SHP77 (cell line): ENCODE measurements at regions not wholly inside any gene's neighbourhood (a gene's known extent, or its start where the extent isn't known, plus 50 kb on each side); places are given as distances from the start of the nearest gene placed in this dataset.

Experiments
- DNase-seq, 2 experiments: peaks; one replicate each; lab custom pipeline; 2025; lab: John Stamatoyannopoulos, UW

- no peak for DNase-seq
These were observed 354.9 kb upstream of the SALL3 start for GRCh38 chr18:78624646-78625279.

- DNase-seq: no peak
These were observed 353.8 kb upstream of the SALL3 start for GRCh38 chr18:78625847-78626246.

DNA sequence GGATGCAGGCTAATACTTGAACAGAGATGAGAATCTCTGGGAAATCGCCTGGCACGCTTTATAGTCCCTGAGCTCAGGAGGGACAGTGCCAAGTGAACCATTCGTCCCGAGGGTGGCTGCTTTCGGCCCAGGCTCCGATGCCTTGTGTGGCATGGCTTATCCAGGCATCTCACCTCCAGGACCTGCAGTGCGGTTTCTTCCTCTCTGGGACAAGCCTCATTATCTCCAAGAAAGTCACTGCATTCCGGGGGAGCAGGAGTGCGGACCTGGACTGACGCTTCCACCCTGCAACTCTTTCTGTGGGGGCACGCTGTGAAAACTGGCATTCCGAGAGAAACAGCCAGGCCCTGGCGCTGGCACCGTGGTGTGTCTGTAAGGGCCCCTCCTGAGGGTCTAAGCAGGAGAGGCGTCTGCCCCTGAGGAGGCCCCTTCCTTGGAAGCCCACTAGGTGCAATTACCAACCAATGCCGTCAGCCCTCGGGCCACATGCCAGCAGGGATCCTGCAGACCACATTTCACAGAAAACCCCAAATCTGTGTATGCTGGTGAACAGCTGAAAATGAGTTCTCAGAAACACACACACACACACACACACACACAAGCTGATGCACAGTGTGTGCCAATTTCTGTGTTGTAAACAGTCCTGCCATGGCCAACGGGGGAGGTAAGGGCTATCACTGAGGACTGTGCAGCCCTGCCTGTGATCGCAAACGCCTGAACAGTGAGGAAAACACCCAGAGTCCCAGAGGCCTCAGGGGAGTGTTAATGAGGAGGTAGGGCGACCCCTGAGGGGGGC is 351.9 kb upstream of the SALL3 start:
- no peak for DNase-seq

DNA sequence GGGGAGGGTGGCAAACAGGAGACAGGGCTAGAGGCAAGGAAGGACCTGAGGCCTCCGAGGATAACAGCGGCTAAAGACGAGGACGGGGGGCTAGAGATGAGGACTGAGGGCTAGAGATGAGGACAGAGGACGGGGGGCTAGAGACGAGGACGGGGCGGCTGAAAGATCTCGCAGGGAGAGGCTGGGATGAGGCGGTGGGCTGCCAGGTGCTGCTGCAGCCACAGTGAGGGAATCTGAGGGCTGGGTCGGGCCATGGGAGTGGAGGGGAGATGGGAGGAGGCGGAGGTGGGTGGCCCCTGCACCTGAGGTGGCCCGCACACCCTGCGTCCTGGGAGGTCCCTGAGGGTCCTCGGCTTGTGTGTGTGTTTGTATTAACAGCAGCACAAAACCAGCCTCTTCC is 350.2 kb upstream of the SALL3 start:
- no peak for DNase-seq

DNA sequence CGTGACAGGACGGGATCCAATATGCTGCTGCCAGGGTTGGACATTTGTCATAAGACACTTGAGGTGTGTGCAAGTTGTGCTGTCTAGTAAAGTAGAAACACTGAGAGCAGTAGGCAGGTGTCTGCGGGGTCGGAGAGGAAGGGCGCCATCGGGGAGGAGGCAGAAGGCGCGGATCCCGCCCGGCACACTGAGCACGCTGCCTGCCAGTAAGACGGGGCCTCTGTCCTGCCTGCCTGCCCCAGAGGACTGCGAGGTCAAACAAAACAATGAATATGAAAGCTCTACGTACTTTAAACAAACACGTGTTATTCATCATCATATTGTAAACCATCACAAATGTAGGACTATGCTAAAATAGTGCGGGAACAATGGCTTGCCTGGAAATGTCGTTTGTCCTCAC is 349.3 kb upstream of the SALL3 start:
- DNase-seq: no peak

GRCh38 chr18:78630981-78631510 is 348.6 kb upstream of the SALL3 start:
- no peak for DNase-seq

- DNase-seq: no peak
These were observed 347.5 kb upstream of the SALL3 start for GRCh38 chr18:78632111-78632541.

GRCh38 chr18:78634061-78634696 is 345.4 kb upstream of the SALL3 start:
- no peak for DNase-seq

DNA sequence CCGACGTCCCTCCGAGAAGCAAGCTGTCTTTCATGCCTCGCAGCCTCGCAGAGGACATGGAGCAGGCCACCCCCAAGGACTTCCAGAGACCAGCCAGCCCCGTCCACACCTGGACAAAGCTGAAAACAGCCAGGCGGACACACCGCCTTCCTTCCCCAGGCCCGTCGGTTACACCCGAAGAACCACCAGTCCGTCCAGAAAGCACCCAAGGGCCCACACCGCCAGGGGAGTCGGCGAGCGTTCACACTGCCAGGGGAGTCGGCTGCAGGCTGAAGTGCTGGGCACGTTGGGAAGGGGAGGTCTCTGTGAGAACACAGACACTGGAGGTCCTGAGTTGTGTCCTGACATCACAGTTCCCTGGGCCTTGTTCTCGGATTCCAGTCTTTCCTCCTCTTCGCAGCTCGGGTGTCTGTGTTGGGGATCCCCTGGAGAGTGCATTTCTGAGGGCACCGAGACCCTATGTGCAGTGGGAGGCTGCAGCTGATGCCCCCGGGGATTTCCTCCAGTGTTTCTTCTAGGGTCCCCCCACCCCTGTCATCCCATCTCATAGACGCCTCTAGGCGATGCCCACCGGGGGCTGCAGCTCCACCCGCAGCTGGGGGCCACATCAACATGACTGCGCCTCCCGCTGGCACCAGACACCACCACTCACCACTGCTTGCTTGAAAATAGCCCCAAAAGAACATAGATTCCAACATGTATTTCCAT is 344.4 kb upstream of the SALL3 start:
- DNase-seq: no peak

DNA sequence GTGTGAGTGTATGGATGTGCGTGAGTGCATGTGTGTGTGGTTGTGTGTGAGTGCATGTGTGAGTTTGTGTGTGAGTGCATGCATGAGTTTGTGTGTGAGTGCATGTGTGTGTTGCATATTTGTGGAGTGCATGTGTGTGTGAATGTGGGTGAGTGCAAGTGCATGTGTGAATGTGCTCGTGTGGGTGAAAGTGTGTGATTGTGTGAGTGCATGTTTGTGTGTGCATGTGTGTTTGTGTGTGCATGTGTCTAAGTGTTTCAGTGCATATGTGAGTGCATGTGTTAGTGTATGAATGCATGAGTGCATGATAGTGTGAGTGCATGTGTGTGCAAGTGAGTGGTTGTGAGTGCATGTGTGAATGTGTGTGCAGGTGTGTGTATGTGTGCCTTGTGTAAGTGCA is 343.4 kb upstream of the SALL3 start:
- no peak for DNase-seq

- no peak for DNase-seq
These were observed 341.9 kb upstream of the SALL3 start for GRCh38 chr18:78637442-78638402.

DNA sequence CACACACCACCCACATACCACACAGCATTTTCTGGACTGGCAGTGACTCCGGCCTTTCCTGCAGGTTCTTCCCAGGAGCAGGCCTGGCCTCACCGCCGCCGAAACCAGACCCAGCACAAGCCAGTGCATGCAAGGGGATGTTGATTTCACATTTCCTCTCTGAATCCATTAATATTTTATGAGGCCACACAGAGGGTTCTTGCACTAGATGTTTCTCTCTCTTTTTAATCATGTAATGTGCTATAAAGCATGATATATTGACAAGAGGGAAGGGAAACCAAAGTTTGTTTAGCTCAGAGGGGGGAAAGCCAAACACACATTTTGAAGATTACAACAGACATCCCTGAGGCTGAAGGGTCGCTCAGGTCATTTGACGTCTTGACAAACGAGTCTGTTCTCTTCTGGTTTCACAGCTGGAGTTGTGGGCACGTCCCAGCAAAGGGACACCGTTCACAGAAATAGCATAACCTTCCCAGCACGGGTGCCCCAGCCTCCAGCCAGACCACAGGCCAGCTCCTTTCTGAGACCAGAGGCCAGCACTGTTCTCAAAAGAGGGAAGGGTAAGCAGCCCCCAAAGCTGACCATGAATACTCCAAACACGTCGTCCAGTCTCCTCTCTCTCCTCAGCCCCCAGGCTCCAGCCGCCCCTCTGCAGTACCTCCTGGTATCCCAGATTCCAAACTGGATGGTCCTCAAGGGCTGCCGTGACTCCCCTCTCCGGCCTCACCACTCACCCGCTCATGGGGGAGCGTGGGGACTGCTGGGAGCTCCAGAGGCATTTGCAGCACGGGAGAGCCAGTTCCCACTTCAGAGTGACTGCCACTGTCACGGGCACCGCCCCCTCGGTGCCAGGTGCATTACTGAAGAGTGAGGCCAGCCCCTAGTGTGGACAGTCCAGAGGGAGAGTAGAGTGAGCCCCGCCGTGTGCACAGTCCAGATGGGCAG is 340.3 kb upstream of the SALL3 start:
- DNase-seq: no peak

DNA sequence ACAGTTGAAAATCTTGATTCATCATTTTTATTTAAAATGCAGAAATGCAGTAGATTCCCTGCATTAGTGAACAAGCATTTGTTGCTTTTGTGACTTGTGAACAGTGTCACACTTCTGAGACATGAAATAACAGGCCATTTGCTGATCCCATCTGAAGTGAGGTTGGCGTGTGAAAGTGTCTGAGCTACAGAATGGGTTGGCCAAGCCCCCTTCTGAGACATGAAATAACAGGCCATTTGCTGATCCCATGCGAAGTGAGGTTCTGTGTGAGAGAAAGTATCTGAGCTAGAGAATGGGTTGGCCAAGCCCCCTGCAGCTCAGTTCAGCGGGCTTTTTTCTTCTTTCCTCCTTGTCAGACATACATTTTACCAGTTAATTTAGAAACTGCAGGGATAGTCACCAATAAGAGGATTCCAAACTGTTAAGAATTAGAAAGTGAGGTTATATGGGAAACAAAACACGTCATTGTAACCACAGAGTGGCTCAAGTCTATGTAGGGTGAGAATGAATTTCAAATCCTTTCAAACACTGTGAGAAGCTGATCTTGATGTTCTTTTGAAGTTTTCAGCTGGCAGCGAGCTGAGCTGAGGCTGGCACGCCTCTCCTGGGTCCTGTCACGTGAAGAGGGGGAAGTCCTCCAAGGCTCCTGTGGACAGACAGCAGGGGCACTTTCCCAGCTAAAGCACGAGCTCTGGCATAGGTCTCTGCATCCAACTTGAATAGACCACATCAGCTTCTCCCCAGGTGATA is 339.2 kb upstream of the SALL3 start:
- no peak for DNase-seq

GRCh38 chr18:78641689-78642231 is 337.9 kb upstream of the SALL3 start:
- no peak for DNase-seq

- DNase-seq: no peak
These were observed 337.2 kb upstream of the SALL3 start for GRCh38 chr18:78642296-78642951.

DNA sequence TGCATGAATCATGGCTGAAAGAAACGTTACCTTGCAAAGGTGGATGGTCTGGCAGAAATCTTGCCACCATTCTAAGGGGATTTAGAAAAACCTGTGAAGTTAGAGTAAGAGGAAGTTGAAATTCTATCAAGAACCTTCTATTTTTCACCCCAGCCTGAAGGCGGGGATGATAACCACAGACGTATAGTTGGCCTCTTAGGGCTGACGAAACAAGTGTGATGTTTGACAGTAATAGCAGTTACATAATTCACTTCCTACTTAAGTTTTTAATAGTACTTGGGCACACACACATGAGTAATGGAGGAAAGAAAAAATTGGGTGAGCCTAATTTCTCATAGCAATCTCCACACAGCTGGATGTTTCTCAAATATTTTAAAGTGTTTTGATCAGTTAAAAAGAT is 336.6 kb upstream of the SALL3 start:
- no peak for DNase-seq

- DNase-seq: no peak
These were observed 335.6 kb upstream of the SALL3 start for GRCh38 chr18:78643981-78644380.

- DNase-seq: no peak
These were observed 334.4 kb upstream of the SALL3 start for GRCh38 chr18:78645216-78645615.
